Fibroblast of skin of scalp (primary cell): ENCODE measurements at regions not wholly inside any gene's neighbourhood (a gene's known extent, or its start where the extent isn't known, plus 50 kb on each side); places are given as distances from the start of the nearest gene placed in this dataset.
"Not testable (repeated sequence)": the region's sequence is repeated elsewhere in the genome, so short reads cannot be mapped to it uniquely, and the experiment has no call there.

Source experiments
- DNase-seq: peaks from one replicate; pipeline ENCODE4 v3.0.0-alpha.2; 2013

- DNase-seq: not testable (repeated sequence)
Measured at GRCh38 chr10:59043358-59043757, 133.1 kb upstream of the PHYHIPL start.

- DNase-seq: no peak
Measured at GRCh38 chr10:59047180-59047579, 129.3 kb upstream of the PHYHIPL start.

GRCh38 chr10:59047957-59048618, 128.4 kb upstream of the PHYHIPL start:
- no peak for DNase-seq

- not testable (repeated sequence) for DNase-seq
Measured at GRCh38 chr10:59053502-59053901, 122.9 kb upstream of the PHYHIPL start.

GRCh38 chr10:59055045-59055444, 121.4 kb upstream of the PHYHIPL start:
- DNase-seq: peak; percentile 83

- peak; percentile 3 for DNase-seq
Measured at GRCh38 chr10:59057345-59057744, 119.1 kb upstream of the PHYHIPL start.

GRCh38 chr10:59060852-59061251, 115.6 kb upstream of the PHYHIPL start:
- DNase-seq: no peak

- DNase-seq: no peak
Measured at GRCh38 chr10:59063491-59063890, 113.0 kb upstream of the PHYHIPL start.

GRCh38 chr10:59064080-59064692, 112.3 kb upstream of the PHYHIPL start:
- DNase-seq: no peak

- no peak for DNase-seq
Measured at GRCh38 chr10:59064759-59065539, 111.5 kb upstream of the PHYHIPL start.

- DNase-seq: no peak
Measured at GRCh38 chr10:59068581-59069191, 107.8 kb upstream of the PHYHIPL start.

GRCh38 chr10:59072038-59072437, 104.4 kb upstream of the PHYHIPL start:
- no peak for DNase-seq

GRCh38 chr10:59073456-59074053, 102.9 kb upstream of the PHYHIPL start:
- DNase-seq: no peak

GRCh38 chr10:59075576-59075975, 100.9 kb upstream of the PHYHIPL start:
- DNase-seq: peak; percentile 41

GRCh38 chr10:59077855-59078254, 98.6 kb upstream of the PHYHIPL start:
- no peak for DNase-seq

GRCh38 chr10:59078978-59079377, 97.5 kb upstream of the PHYHIPL start:
- DNase-seq: no peak

GRCh38 chr10:59079386-59080226, 96.8 kb upstream of the PHYHIPL start:
- peak; percentile 83 for DNase-seq

GRCh38 chr10:59082249-59082648, 94.2 kb upstream of the PHYHIPL start:
- no peak for DNase-seq

GRCh38 chr10:59085054-59085453, 91.4 kb upstream of the PHYHIPL start:
- DNase-seq: peak; percentile 52

- DNase-seq: peak; percentile 78
Measured at GRCh38 chr10:59085711-59086502, 90.5 kb upstream of the PHYHIPL start.

GRCh38 chr10:59087486-59087885, 89.0 kb upstream of the PHYHIPL start:
- DNase-seq: no peak
